HEK293 (cell line): ENCODE measurements at regions not wholly inside any gene's neighbourhood (a gene's known extent, or its start where the extent isn't known, plus 50 kb on each side); places are given as distances from the start of the nearest gene placed in this dataset.

ENCODE experiments used
- CTCF ChIA-PET: fragments of 350-600 bp; formaldehyde crosslinking; extraction: SDS; loops from one replicate; lab custom pipeline; 2021; ENCODE audit warnings: antibody characterized with exemption; lab: Yijun Ruan, JAX
- POLR2A ChIA-PET: fragments of 300-600 bp; formaldehyde crosslinking; extraction: SDS; loops from one replicate; lab custom pipeline; 2020; ENCODE audit warnings: antibody characterized with exemption, inconsistent platforms; lab: Yijun Ruan, JAX
- H3K27ac ChIP-seq: fragments of 200-500 bp; sonication (Bioruptor generic); 2 replicates; pipeline ENCODE4 v1.5.1; 2014; ENCODE audit warnings: low read depth, low read length, control low read depth, inconsistent platforms; ENCODE audit errors: extremely low read depth
- H3K36me3 ChIP-seq, 2 experiments: fragments of 200-500 bp in 1 of 2; sonication (Bioruptor generic) in 1 of 2; 1 replicate in 1 of 2; 2 replicates in 1 of 2; pipeline ENCODE4 v1.5.1; 2014 to 2017; ENCODE audit warnings: inconsistent platforms in 2 of 2, low read length in 2 of 2; ENCODE audit not compliant: control insufficient read depth in 2 of 2, insufficient read depth in 1 of 2
- H3K4me1 ChIP-seq: fragments of 200-500 bp; sonication (Bioruptor generic); 2 replicates; pipeline ENCODE4 v1.5.1; 2014; ENCODE audit warnings: mild to moderate bottlenecking, low read length, inconsistent platforms; ENCODE audit not compliant: control insufficient read depth, insufficient read depth
- H3K4me3 ChIP-seq: 2 replicates; pipeline ENCODE4 v1.5.1; 2011; ENCODE audit warnings: low read depth, mild to moderate bottlenecking, control low read depth, low read length, moderate library complexity
- H3K9me3 ChIP-seq: fragments of 200-500 bp; sonication (Bioruptor generic); 2 replicates; pipeline ENCODE4 v1.5.1; 2014; ENCODE audit warnings: low read depth, low read length, inconsistent platforms; ENCODE audit not compliant: control insufficient read depth, insufficient read depth
- GLIS1 ChIP-seq: fragments of 450-650 bp; formaldehyde crosslinking; IDR thresholded peaks from 2 replicates; pipeline ENCODE4 v1.5.1; 2016; ENCODE audit warnings: missing biosample characterization, missing genetic modification characterization
- IKZF3 ChIP-seq: fragments of 450-650 bp; IDR thresholded peaks from 2 replicates; pipeline ENCODE4 v1.5.0; 2018; ENCODE audit warnings: missing biosample characterization, mild to moderate bottlenecking, missing genetic modification characterization, moderate library complexity
- KLF7 ChIP-seq: fragments of 450-650 bp; formaldehyde crosslinking; IDR thresholded peaks from 2 replicates; pipeline ENCODE4 v1.5.1; 2016; ENCODE audit warnings: missing biosample characterization, missing genetic modification characterization, borderline replicate concordance
- OSR2 ChIP-seq: fragments of 450-650 bp; formaldehyde crosslinking; IDR thresholded peaks from 2 replicates; pipeline ENCODE4 v1.5.1; 2016; ENCODE audit warnings: missing biosample characterization, missing genetic modification characterization
- PBX3 ChIP-seq: sonication (generic); formaldehyde crosslinking; IDR thresholded peaks from 2 replicates; pipeline ENCODE4 v1.8.1; 2022; ENCODE audit warnings: mild to moderate bottlenecking, moderate library complexity, missing genetic modification reagents
- ZBTB11 ChIP-seq: fragments of 450-650 bp; formaldehyde crosslinking; conservative IDR thresholded peaks from 2 replicates; pipeline ENCODE4 v1.5.1; 2016; ENCODE audit warnings: low read depth, missing biosample characterization, missing genetic modification characterization
- ZBTB49 ChIP-seq: fragments of 450-650 bp; formaldehyde crosslinking; IDR thresholded peaks from 2 replicates; pipeline ENCODE4 v1.5.1; 2016; ENCODE audit warnings: missing biosample characterization, missing genetic modification characterization, low read depth
- ZNF140 ChIP-seq: fragments of 450-650 bp; formaldehyde crosslinking; IDR thresholded peaks from 2 replicates; pipeline ENCODE4 v1.5.1; 2016; ENCODE audit warnings: missing biosample characterization, missing genetic modification characterization
- ZNF391 ChIP-seq: fragments of 450-650 bp; formaldehyde crosslinking; IDR thresholded peaks from 2 replicates; pipeline ENCODE4 v1.5.1; 2016; ENCODE audit warnings: low read depth, missing biosample characterization, missing genetic modification characterization, borderline replicate concordance
- ZNF423 ChIP-seq: fragments of 450-650 bp; formaldehyde crosslinking; IDR thresholded peaks from 2 replicates; pipeline ENCODE4 v1.5.1; 2016; ENCODE audit warnings: missing biosample characterization, missing genetic modification characterization
- ZNF488 ChIP-seq: fragments of 450-650 bp; formaldehyde crosslinking; IDR thresholded peaks from 2 replicates; pipeline ENCODE4 v1.5.1; 2016; ENCODE audit warnings: missing biosample characterization, missing genetic modification characterization
- ZNF529 ChIP-seq: fragments of 450-650 bp; formaldehyde crosslinking; IDR thresholded peaks from 2 replicates; pipeline ENCODE4 v1.5.1; 2017; ENCODE audit warnings: missing genetic modification characterization, missing biosample characterization; ENCODE audit not compliant: insufficient replicate concordance
- ZNF548 ChIP-seq: fragments of 450-650 bp; formaldehyde crosslinking; IDR thresholded peaks from 2 replicates; pipeline ENCODE4 v1.5.1; 2016; ENCODE audit warnings: missing biosample characterization, missing genetic modification characterization
- ZNF549 ChIP-seq: fragments of 450-650 bp; IDR thresholded peaks from 2 replicates; pipeline ENCODE4 v1.5.1; 2018; ENCODE audit warnings: missing biosample characterization, missing genetic modification characterization, mild to moderate bottlenecking, inconsistent platforms, moderate library complexity
- ZNF558 ChIP-seq: fragments of 450-650 bp; formaldehyde crosslinking; IDR thresholded peaks from 2 replicates; pipeline ENCODE4 v1.5.1; 2016; ENCODE audit warnings: missing biosample characterization, missing genetic modification characterization
- ZNF561 ChIP-seq: fragments of 450-650 bp; IDR thresholded peaks from 2 replicates; pipeline ENCODE4 v1.5.1; 2018; ENCODE audit warnings: missing biosample characterization, missing genetic modification characterization, borderline replicate concordance
- ZNF580 ChIP-seq: fragments of 450-650 bp; formaldehyde crosslinking; IDR thresholded peaks from 2 replicates; pipeline ENCODE4 v1.5.1; 2016; ENCODE audit warnings: missing biosample characterization, missing genetic modification characterization
- ZNF664 ChIP-seq: fragments of 450-650 bp; formaldehyde crosslinking; IDR thresholded peaks from 2 replicates; pipeline ENCODE4 v1.5.1; 2016; ENCODE audit warnings: missing biosample characterization, missing genetic modification characterization

GRCh38 chr11:120057595-120058581 lies 80.0 kb downstream of the TRIM29 start (continued):
- TF ChIP-seq OSR2 (tag by site-specific recombination): peak; percentile 82

- Histone ChIP-seq H3K4me3 (no peak overlapping the region), H3K4me1 (no peaks in the 10 kb centered on the region), H3K27ac (no peak overlapping the region), H3K36me3 (no peaks in the 10 kb centered on the region), H3K9me3 (no peaks in the 10 kb centered on the region)
- POLR2A ChIA-PET: no interaction called here
- CTCF ChIA-PET: no interaction called here
- TF ChIP-seq GLIS1 (tag by site-specific recombination): no peak
- TF ChIP-seq IKZF3: no peak
- no peak for TF ChIP-seq ZNF548 (tag by site-specific recombination)
- no peak for TF ChIP-seq ZNF549 (tag by site-specific recombination)
- TF ChIP-seq ZNF391 (tag by site-specific recombination): no peak
- no peak for TF ChIP-seq ZNF529 (tag by site-specific recombination)
- TF ChIP-seq ZNF561 (tag by site-specific recombination): no peak
- no peak for TF ChIP-seq ZNF140 (tag by site-specific recombination)
These were observed 80.9 kb downstream of the TRIM29 start for GRCh38 chr11:120057028-120057330.

- CTCF ChIA-PET: interaction anchor here (0.6 kb wide), 1 partner anchor 574 kb away, joined by 3 read pairs; no protein-coding TSS in a partner anchor
- Histone ChIP-seq H3K36me3 (no peaks in the 10 kb centered on the region), H3K4me1 (no peaks in the 10 kb centered on the region)
- TF ChIP-seq ZBTB49 (tag by site-specific recombination): no peak
- TF ChIP-seq ZNF580 (tag by site-specific recombination): no peak
- TF ChIP-seq ZBTB11 (tag by site-specific recombination): no peak
- TF ChIP-seq PBX3 (CRISPR knock-in tag): no peak
- TF ChIP-seq ZNF664 (tag by site-specific recombination): no peak
- TF ChIP-seq KLF7: no peak
- TF ChIP-seq ZNF558 (tag by site-specific recombination): no peak
- no peak for TF ChIP-seq ZNF391 (tag by site-specific recombination)
- no peak for TF ChIP-seq ZNF488
- TF ChIP-seq ZNF423 (tag by site-specific recombination): no peak
- TF ChIP-seq, all 188 proteins: peak for 0
- H3K4me3 ChIP-seq: no peak overlapping the region
- no peak overlapping the region for H3K27ac ChIP-seq
- no peaks in the 10 kb centered on the region for H3K9me3 ChIP-seq
- POLR2A ChIA-PET: no interaction called here
These were observed 81.4 kb downstream of the TRIM29 start for GRCh38 chr11:120056301-120057027.
